ENCODE measurements at regions not wholly inside any gene's neighbourhood (a gene's known extent, or its start where the extent isn't known, plus 50 kb on each side); places are given as distances from the start of the nearest gene placed in this dataset.
A peak's percentile ranks its signal among the peaks of the same experiment; 100 is the strongest.
"Not testable (repeated sequence)": the region's sequence is repeated elsewhere in the genome, so short reads cannot be mapped to it uniquely, and the experiment has no call there.

DNA sequence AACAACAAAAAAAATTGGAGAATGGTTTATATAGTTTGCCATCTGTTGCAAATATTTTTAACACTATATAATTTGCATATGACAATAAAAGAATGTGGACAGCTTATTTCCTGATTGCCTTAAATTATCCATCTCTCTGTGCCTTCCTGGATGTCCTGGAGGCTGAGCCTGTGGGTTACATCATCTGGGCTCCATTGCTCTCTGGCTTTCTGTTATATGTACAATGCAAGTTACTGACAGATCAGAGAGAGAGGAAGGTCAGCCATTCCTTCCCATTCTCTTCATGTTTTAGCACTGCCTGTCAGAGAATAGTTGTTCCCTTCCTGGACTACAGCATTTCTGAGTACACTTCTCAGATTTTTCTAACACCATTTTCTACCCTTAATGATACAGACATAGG, 758.3 kb upstream of the PCDH20 start:
- no peak for DNase-seq (ENCODE audit: low spot score)

DNA sequence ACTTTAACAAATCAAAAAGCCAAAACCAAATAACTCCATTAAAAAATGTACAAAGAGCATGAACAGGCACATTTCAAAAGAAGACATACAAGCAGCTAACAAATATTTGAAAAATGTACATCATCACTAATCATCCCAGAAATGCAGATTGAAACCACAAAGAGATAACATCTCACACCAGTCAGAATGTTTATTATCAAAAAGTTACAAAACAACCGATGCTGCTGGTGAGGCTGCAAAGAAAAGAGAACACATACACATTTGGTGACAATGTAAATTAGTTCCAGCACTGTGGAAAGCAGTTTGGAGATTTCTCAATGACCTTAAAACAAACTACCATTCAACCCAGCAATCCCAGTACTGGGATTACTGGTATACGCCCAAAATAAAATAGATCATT, 756.0 kb upstream of the PCDH20 start:
- DNase-seq (ENCODE audit: low spot score): no peak

DNA sequence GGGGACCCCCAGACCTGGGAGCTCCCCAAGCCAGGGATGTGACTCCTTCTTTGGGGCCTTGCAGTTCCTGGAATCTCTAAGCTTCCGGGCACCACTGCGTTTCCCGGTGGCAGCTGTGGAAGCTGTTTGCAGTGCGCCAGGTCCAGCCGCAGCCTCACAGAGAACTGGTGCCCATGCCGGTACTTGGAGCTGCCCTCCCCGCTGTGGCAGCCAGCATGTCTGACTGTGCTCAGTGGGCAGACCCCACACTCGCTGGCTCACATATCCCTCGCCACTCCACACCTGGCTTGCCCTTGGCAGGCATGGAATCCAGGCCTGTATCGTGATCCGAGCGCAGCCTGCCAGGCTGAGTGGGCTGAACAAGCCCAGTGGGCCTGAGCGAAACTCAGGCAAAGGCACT, 753.2 kb upstream of the PCDH20 start:
- peak; percentile 11 for DNase-seq (ENCODE audit: low spot score)

DNA sequence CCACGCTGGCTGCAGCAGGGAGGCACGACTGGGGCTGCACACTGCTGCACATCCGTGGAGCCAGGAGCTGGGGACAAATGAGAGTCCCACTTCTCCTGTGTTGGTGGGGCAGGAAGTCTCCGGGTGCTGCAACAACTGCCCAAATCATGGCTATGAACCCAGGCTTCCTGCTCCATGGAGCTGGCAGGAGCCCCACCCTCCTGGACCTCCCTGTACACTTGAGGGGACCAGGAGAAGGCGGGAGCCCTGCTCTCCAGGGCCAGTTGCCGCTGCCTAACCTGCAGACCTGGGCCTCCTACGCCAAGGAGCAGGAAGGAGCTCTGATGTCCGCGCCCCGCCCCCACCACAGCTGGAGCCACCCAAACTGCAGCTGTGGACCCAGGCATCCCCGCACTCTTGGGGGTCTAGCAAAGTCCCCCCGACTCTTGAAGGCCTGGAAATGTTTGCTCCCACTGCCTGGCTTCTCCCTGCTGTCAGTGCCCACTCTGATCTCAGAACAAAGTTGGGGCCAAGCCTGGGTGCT, 752.1 kb upstream of the PCDH20 start:
- no peak for DNase-seq (ENCODE audit: low spot score)

DNA sequence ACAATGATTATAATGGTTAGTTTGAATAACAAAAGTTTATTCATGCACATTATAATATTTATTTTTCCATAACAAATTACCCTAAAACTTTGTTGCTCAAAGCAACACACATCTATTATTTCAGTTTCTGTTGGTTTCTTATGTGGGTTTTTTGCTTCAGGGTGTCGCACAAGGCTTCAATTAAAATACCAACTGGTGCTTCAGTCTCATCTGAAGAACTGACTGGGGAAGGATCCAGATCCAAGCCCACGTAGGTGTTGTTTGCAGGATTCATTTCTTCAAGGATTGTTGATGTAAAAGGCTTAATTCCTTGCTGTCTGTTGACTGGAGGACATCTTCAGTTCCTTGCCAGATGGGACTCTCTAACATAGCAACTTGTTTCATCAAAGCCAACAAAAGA, 747.2 kb upstream of the PCDH20 start:
- DNase-seq (ENCODE audit: low spot score): no peak

DNA sequence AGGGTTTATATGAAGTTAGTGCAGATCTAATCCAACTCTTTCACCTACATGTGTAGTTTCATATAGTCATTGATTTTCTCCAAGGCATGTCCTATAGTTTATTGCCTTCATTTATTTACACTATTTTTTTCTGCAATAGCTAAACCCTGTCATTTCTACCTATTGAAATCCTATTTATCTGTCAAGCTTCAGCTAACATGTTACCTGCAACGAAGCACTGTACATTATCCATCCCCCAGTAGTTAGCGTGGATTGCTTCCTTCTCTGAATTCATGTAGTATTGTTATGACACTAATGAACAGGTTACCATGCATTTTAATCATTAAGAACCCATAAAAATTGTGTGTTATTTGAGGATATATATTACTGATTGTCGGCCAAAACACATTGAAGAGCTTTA, 742.9 kb upstream of the PCDH20 start:
- DNase-seq (ENCODE audit: low spot score): no peak

DNA sequence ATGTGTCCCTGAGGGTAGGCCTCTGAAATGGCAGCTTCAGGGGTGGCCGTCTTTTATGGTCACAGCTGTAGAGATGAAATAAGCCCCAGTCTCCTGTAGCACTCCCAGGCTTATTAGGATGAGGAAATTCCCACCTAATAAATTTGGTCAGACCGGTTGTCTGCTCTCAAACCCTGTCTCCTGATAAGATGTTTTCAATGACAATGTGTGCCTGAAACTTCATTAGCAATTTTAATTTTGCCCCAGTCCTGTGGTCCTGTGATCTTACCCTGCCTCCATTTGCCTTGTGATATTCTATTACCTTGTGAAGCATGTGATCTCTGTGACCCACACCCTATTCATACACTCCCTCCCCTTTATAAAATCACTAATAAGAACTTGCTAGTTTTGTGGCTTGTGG, 736.1 kb upstream of the PCDH20 start:
- not testable (repeated sequence) for DNase-seq (ENCODE audit: low spot score)

DNA sequence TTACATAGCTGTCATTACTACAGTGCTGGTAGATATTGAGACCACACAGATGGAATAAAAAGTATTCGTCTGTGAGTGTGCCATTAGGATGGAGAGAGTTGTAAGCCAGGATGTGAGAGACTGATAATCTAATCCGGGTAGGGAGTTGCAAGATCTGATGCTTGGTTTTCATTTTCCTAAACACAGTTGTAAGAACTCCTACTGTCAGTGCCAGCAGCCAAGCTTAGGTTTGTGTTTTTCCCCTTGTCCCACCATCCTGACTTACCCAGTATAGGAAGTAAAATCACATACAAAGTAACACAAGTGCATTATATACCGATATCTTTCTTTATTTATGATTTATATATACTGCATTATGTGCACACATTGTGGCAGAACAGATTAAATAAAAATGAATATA, 726.4 kb upstream of the PCDH20 start:
- DNase-seq (ENCODE audit: low spot score): no peak

DNA sequence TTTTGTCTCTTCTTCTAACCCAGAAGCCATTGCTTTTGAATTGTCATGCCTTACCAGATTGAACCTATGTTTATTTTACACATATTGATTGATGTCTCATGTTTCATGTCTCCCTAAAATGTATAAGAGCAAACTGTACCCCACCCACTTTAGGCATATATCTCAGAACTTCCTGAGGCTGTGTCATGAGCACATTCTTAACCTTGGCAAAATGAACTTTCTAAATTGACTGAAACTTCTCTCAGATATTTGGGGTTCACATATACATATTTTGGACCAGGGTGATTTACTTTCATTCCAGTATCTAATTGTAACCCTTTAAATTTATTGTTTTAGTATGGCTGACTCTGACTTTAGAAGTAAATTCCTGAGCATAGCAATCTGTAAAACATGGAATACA, 723.9 kb upstream of the PCDH20 start:
- no peak for DNase-seq (ENCODE audit: low spot score)

DNA sequence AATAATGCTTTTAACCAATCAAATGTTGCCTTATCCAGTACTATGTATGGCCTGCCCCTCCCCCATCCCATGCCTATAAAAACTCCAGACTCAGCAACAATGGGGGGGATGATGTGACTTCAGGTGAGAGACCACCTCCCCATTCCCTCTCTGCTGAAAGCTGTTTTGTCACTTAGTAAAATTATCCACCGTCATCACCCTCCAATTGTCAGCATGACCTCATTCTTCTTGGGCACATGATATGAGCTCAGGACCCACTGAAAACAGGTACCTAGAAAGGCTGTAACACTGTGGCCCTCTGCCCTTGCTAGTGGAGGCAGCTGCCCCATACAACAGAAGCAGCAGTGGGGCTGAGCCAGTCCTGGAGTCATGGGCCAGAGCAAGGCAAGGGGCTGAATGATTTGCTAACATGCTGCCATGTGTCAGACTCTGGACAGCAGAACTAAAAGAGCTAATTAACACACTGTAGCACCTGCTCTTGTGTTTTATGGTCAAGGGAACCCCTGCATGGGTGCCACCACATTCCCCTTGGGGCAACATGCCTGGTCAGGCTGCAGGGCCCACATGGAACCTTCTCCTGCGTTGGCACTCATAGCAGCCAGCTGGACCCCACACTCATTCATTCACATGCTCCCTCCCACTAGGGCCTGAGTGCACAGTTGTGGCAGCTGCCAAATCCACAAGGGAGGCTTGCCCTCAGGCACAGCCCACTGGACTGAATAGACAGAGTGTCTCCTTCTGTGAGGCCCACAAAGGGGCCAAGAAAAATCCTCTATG, 722.2 kb upstream of the PCDH20 start:
- DNase-seq (ENCODE audit: low spot score): no peak

DNA sequence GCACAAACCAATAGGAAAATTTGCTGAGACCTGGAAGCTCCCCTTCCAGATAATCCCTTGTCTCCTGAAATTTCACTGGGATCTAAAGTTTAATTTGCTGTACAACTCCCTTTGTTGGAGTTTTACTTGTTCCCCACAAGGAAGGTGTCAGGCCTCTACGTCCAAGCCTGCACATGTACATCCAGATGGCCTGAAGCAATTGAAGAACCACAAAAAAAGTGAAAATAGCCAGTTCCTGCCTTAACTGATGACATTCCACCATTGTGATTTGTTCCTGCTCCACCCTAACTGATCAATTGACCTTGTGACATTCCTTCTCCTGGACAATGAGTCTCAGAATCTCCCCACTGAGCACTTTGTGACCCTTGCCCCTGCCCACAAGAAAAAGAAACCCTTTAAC, 716.0 kb upstream of the PCDH20 start:
- DNase-seq (ENCODE audit: low spot score): no peak

DNA sequence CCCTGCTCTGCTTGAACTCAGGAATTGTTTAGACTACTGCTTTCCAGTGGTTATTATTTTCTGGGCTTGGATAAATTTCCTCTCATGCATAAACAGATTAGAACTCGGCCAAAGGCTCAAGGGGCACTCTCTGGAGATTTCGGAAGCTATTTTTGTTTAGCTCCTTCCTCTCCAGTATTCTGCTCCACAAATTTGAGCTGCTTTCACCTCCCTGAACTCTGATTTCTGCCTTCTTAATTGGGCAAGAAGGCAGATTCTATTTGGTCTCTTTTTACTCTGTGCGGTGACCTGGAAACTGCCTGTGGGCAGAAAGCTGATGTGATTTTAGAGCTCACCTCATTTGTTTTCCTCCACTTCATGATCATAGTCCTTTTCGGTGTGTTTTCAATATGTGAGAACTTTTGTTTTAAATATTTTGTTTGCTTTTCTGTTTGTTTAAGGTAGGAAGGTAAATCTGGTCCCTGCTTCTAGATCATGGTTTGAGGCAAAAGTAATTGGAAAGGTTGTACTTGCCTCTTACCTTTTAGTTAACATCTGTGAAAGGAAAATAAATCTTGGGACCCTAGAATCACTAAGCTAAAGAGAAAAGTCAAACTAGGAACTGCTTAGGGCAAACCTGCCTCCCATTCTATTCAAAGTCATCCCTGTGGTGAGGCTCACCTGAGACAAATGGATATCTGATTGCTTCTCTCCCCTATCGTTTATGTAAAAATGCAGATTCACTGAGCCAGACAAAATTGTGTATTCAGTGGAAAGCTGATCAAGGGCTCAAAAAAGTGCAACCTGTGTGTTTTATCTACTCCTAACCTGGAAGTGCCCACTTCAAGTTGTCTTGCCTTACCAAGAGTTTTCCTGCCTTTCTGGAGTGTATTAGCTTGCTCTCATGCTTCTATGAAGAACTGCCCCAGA, 714.7 kb upstream of the PCDH20 start:
- no peak for DNase-seq (ENCODE audit: low spot score)

DNA sequence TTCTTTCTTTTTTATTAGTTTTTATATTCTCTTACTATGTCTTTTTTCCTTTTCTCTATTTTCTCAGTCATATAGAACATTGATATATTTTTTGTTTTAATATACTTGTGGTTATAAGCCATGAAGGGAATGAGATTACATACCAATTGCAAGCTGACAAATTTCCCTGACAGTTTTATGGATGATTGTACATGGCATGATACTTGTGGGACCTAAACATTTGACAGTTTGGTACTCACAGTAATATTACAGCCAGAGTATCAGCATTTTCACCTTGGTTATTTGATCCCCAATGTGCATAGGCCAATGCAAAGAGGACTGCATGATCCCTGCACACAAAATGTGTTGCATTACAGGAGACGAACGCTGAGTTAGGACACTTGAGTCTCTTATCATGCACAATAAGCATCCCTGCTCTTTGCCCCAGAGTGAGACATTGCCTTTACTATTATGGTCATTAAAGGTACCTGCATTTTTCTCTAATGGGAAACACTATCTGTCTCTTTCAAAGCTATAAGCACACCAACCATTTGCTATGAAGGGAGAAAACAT, 713.4 kb upstream of the PCDH20 start:
- DNase-seq (ENCODE audit: low spot score): no peak

DNA sequence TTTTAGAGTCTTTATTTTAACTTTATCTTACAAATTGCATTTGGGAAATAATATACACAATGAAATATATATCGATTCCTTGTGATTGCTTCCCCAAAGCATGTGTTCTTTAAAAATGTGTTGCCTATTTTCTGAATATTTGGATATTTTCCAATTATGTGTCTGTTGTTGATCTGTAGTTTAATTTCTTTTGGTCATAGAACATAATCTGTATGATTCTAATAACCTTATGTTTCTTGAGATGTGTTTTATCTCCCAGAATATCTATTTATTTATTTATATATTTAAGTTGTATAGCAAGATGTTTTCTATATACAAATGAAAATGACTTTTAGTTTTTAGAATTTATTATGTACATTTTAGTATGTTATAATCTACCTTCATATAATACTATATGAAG, 710.8 kb upstream of the PCDH20 start:
- DNase-seq (ENCODE audit: low spot score): no peak

DNA sequence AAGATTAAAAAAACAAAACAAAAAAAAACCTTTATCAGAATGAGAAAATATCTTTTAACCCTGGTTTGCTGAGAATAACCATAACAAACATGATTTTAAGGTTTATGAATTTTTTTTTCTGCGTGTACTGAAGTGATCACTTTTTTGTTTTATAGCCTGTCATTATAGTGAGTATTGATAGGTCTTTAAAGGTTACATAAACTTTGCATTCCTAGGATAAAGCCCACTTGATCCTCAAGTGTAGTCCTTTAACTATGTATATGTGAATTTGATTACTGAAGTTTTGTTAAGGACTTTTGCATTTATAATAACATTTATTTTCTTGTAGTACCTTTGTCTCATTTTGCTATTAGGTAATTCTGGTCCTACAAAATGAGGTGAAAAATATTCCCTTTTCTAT, 709.8 kb upstream of the PCDH20 start:
- DNase-seq (ENCODE audit: low spot score): no peak

DNA sequence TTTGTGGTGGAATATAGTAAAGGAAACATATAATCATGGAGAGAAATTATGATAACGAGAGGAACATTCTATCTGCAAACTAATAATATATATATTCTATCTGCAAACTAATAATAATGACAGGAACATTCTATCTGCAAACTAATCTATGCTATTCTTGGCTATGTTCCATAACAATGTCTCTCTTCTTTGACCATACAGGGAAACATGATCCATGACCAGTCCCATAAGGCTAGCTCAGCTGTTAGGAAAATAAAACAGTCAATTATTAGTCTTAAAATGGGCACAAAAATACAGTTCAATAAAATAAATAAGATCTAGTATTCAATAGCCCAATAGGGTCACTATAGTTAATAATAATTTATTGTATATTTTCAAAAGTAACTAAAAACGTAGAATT, 707.8 kb upstream of the PCDH20 start:
- no peak for DNase-seq (ENCODE audit: low spot score)

DNA sequence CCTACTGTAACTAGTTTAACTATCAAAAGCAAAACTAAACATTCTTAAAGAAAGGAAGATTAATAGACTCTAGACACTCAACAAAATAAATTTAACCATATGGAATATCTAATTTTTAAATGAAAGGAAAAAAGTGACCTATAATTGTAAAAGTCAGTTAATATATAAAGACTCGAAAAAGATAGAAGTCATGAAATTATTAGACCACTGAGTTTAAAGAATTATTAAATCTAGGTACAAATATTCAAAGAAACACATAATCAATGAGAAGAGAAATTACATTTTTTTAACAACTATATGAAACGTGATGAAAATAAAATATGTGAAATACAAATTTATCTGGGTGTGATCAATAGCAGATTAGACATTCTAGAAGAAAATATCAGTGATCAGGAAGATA, 706.8 kb upstream of the PCDH20 start:
- no peak for DNase-seq (ENCODE audit: low spot score)

DNA sequence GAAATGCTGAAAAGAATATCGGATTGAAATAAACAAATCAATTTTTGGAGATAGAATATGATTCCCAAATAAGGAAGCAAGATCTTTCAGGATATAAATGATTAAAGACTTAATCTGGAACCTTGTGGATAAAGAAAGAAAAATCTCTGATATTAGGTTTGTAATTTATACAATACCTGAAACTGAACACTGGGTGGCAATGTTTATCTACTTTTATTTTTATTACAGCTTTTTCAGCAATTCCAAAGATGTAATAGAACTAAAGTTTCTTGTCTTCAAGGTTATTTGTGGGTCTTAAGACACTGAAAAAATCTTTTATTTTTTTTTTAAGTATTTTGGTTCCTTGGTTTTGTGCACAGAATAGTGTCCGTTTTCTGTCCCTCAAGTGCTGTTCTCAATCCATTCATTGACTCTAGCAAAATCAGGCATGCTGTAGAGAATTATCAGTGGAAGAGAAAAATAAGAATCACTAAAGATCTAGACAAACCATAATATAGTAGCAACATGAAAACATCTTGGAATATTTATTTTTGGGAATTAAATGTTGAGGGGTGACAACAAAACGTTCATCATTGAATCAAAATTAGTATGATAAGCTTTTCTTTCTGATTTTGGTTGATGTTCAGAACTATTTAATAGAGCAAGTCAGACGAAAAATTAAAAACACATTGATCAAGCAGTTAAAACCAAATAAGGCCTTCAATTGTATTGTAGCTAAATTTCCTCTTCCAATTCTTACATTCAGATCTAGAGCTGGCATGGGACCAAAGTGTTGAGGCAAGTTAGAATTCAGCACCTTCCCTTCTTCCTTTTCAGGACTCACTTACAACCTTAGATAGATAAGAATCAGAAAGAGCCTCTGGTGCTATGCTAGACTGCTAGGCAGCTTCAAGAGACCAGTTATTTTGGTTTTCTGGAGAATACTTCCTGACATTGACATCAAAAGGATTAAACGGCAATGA, 704.4 kb upstream of the PCDH20 start:
- no peak for DNase-seq (ENCODE audit: low spot score)

DNA sequence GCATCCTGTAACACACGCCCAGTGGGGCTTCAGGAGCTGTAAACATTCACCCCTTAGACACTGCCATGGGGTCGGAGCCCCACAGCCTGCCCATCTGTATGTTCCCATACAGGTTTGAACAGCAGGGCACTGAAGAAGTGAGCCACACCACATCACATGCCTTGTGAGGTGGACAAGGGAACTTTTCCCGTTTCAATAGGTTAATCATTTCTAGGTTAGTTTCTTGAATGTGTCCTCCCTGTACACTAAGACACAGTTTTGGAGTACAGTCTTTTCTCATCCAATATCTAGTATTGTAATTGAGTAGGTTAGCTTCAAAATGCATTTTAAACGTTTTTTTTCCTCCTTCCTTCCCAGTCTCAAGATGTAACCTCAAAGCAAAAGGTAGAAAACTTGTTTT, 700.2 kb upstream of the PCDH20 start:
- no peak for DNase-seq (ENCODE audit: low spot score)

DNA sequence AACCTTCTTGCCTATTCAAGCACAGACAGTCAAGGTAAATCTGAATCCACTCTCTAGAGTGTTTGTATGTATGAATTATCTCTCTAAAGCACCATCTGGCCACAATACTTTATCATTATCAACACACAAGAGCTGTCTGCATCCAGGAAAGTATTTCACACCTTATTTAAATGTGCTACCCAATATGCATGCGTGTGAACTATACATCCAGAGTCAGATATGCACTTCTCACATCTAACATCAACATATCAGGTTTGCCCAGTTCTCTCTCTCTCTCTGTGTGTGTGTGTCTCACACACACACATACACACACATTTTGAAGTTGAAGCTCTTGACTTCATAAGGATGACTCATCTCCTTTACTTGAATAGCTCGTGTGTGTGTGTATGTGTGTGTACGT, 697.5 kb upstream of the PCDH20 start:
- no peak for DNase-seq (ENCODE audit: low spot score)

DNA sequence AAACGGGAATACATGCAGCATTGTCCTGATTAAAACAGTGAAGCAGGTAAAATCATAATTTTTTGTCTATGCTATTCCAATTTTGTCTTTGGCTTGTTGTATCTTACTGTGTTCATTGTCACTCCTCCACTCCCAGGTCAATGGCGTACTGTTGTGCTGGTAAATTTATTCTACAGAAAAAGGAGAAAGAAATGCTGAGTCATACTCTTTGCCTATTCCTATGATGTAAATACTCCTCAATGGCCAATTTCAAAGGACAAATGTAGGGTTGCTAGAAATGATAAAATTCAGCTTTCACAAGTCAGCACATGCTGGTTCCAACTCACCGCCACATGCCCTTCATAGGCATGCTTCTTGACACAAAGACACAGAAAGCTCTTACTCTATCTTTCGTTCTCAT, 694.4 kb upstream of the PCDH20 start:
- no peak for DNase-seq (ENCODE audit: low spot score)

DNA sequence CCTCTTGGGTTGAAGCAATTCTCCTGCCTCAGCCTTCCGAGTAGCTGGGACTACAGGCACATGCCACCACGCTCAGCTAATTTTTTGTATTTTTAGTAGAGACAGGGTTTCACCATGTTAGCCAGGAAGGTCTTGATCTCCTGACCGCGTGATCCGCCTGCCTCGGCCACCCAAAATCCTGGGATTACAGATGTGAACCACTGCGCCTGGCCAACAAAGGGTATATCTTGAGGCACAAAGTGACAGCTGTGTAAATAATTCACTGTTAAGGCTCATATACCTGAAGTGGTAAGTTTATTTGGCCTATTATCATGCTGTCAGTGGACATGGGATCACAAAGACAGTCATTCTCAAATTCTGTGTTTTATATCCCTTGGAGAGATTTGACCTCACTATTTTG, 688.5 kb upstream of the PCDH20 start:
- DNase-seq (ENCODE audit: low spot score): not testable (repeated sequence)
